ENCODE measurements at regions not wholly inside any gene's neighbourhood (a gene's known extent, or its start where the extent isn't known, plus 50 kb on each side); places are given as distances from the start of the nearest gene placed in this dataset.
"Not testable (repeated sequence)": the region's sequence is repeated elsewhere in the genome, so short reads cannot be mapped to it uniquely, and the experiment has no call there.

- no peak for DNase-seq
These were observed 177.2 kb downstream of the POLR2M start for GRCh38 chr15:57883701-57884100.

DNA sequence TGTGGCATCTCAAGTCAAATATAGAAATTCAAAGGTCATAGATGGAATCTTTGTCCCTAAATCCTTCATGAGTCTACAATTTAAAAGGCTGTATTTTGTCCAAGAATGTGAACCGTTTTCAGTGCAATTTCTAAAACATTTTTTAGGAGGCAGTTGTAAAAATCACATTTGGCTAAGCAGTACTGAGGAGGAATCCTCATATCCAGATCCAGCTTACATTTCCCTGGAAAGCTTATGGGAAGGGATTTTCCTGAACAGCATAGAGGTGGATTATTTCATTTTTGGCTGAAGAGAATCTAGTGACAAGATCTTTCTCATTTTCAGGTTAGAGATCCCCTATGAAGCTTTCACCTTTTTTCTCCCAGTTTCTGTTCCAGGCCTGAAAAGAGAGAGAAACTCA, 178.4 kb downstream of the POLR2M start:
- no peak for DNase-seq

DNA sequence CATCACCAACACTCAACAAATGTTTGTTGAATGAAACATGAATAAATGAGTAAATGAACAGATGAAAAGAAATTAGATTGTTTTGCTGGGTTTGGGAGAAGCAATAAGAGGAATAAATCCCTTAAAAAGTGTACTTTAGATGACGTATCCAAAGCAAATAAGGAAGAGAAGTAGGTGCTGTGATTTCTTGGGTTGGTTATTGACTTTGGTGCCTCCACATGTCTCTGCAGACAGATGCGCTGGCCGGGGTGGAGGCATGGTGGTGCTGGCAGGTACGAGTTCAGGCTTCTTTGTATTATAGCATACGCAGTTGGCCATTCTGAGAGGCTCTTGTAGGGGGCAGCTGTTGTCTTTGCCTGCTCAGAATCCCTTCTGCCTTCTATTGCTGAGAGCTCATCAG, 178.9 kb downstream of the POLR2M start:
- DNase-seq, result no peak

DNA sequence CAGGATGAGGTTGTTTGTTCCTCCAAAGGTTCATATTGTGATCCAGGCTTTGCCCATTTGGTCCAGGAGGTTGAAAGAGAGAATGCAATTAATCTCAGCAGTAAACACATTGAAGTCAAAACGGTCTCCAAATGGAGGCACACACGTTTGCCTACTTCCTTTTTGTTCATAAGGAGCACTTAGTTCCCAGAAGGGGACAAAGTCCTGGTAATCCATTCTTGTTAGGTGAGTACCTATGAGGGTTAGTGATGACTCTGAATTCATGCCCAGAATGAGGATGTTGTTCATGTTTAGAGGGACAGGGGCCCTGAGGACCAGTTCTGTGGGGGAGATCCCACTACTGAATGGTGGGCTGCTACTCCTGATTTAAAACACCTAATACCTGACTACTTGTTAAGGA, 177.7 kb downstream of the ALDH1A2 start:
- no peak for DNase-seq

GRCh38 chr15:57890351-57890750, 175.2 kb downstream of the ALDH1A2 start:
- no peak for DNase-seq

GRCh38 chr15:57890878-57891277, 174.6 kb downstream of the ALDH1A2 start:
- no peak for DNase-seq

DNA sequence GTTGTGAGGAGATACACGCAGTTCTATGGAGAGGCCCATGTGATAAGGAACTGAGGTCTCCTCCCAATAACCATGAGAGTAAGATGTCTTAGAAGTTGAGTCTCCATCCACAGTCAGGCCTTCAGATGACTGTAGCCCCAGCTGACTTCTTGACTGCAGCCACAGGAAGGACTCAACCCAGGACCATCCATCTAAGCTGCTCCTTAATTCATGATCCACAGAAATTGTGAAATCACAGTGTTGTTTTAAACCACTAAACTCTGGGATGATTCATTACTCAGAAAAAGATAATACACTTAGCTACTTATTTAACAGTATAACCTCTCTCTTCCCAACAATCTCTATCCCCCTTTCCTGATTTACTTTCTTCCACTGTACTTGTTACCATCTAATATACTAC, 173.3 kb downstream of the ALDH1A2 start:
- DNase-seq, result no peak

- DNase-seq, result no peak
These were observed 172.5 kb downstream of the ALDH1A2 start for GRCh38 chr15:57893040-57893439.

- DNase-seq, result no peak
These were observed 170.2 kb downstream of the ALDH1A2 start for GRCh38 chr15:57895291-57895690.

- no peak for DNase-seq
These were observed 169.4 kb downstream of the ALDH1A2 start for GRCh38 chr15:57896114-57896513.

DNA sequence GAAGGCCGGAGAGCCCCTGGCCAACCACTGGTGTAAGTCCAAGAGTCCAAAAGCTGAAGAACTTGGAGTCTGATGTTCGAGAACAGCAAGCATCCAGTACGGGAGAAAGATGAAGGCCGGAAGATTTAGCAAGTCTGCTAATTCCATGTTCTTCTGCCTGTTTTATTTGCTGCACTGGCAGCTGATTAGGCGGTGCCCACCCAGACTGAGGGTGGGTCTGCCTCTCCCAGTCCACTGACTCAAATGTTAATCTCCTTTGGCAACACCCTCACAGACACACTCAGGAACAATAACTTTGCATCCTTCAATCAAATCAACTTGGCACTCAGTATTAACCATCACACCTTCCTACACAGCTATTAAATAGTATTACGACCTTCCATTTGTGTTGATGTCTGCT, 168.6 kb downstream of the ALDH1A2 start:
- not testable (repeated sequence) for DNase-seq

GRCh38 chr15:57897870-57898269, 167.6 kb downstream of the ALDH1A2 start:
- no peak for DNase-seq

DNA sequence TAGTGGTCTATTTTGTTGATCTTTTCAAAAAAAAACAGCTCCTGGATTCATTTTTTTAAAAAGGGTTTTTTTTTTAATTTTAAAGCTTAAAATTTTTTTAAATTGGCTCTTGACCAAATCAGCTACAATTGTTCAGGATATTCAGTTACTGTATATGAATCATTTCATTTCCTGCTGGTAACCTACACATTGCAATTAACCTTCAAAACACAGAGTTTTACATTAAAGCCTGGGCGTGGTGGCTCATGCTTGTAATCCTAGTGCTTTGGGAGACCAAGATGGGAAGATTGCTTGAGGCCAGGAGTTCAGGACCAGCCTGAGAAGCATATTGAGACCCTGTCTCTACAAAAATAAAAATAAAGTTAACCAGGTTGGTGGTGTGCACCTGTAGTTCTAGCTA, 163.4 kb downstream of the ALDH1A2 start:
- no peak for DNase-seq

All from NCI-H446 (cell line).